ENCODE measurements at regions not wholly inside any gene's neighbourhood (a gene's known extent, or its start where the extent isn't known, plus 50 kb on each side); places are given as distances from the start of the nearest gene placed in this dataset.
A peak's percentile ranks its signal among the peaks of the same experiment; 100 is the strongest.

- DNase-seq (ENCODE audit: low spot score in 2 of 2) (no peak), FAIRE-seq (no peak)
Observed at GRCh38 chr1:38285807-38286530, 239.4 kb upstream of the POU3F1 start.

- no peak for DNase-seq (ENCODE audit: low spot score in 2 of 2)
- no peak for FAIRE-seq
Observed at GRCh38 chr1:38284953-38285352, 238.4 kb upstream of the POU3F1 start.

- DNase-seq (ENCODE audit: low spot score in 2 of 2) (no peak), FAIRE-seq (no peak)
Observed at GRCh38 chr1:38283696-38284470, 237.3 kb upstream of the POU3F1 start.

GRCh38 chr1:38279148-38279547 is 232.6 kb upstream of the POU3F1 start:
- no peak for DNase-seq (ENCODE audit: low spot score in 2 of 2)
- FAIRE-seq, result no peak

GRCh38 chr1:38277646-38278045 is 231.1 kb upstream of the POU3F1 start:
- no peak for DNase-seq (ENCODE audit: low spot score in 2 of 2)
- no peak for FAIRE-seq

GRCh38 chr1:38275960-38276359 is 229.4 kb upstream of the POU3F1 start:
- no peak for DNase-seq (ENCODE audit: low spot score in 2 of 2)
- no peak for FAIRE-seq

GRCh38 chr1:38274974-38275373 is 228.4 kb upstream of the POU3F1 start:
- FAIRE-seq, result no peak
- DNase-seq (ENCODE audit: low spot score in 2 of 2), result peak in 1 of 2 donors; percentile 23

GRCh38 chr1:38273196-38273804 is 226.7 kb upstream of the POU3F1 start:
- FAIRE-seq (no peak), DNase-seq (ENCODE audit: low spot score in 2 of 2) (no peak)

- FAIRE-seq (no peak), DNase-seq (ENCODE audit: low spot score in 2 of 2) (no peak)
Observed at GRCh38 chr1:38272515-38272914, 225.9 kb upstream of the POU3F1 start.

GRCh38 chr1:38270849-38271633 is 224.4 kb upstream of the POU3F1 start:
- FAIRE-seq (no peak), DNase-seq (ENCODE audit: low spot score in 2 of 2) (no peak)

- DNase-seq (ENCODE audit: low spot score in 2 of 2), result no peak
- FAIRE-seq, result no peak
Observed at GRCh38 chr1:38269923-38270848, 223.6 kb upstream of the POU3F1 start.

GRCh38 chr1:38268226-38268625 is 221.6 kb upstream of the POU3F1 start:
- DNase-seq (ENCODE audit: low spot score in 2 of 2) (no peak), FAIRE-seq (no peak)

GRCh38 chr1:38267037-38268036 is 220.7 kb upstream of the POU3F1 start:
- DNase-seq (ENCODE audit: low spot score in 2 of 2) (no peak), FAIRE-seq (no peak)

- DNase-seq (ENCODE audit: low spot score in 2 of 2), result no peak
- FAIRE-seq, result no peak
Observed at GRCh38 chr1:38266197-38266520, 219.6 kb upstream of the POU3F1 start.

GRCh38 chr1:38265293-38266196 is 219.0 kb upstream of the POU3F1 start:
- DNase-seq (ENCODE audit: low spot score in 2 of 2) (no peak), FAIRE-seq (no peak)

- no peak for FAIRE-seq
- DNase-seq (ENCODE audit: low spot score in 2 of 2), result no peak
Observed at GRCh38 chr1:38263438-38263837, 216.8 kb upstream of the POU3F1 start.

GRCh38 chr1:38261574-38261973 is 215.0 kb upstream of the POU3F1 start:
- FAIRE-seq (no peak), DNase-seq (ENCODE audit: low spot score in 2 of 2) (no peak)
